Umbilical cord (tissue), 1 donor: ENCODE measurements at regions not wholly inside any gene's neighbourhood (a gene's known extent, or its start where the extent isn't known, plus 50 kb on each side); places are given as distances from the start of the nearest gene placed in this dataset.
"Not testable (repeated sequence)": the region's sequence is repeated elsewhere in the genome, so short reads cannot be mapped to it uniquely, and the experiment has no call there.

Experiments
- DNase-seq: peaks from one replicate; pipeline ENCODE4 v3.0.0-alpha.2; 2015; ENCODE audit warnings: low spot score

DNA sequence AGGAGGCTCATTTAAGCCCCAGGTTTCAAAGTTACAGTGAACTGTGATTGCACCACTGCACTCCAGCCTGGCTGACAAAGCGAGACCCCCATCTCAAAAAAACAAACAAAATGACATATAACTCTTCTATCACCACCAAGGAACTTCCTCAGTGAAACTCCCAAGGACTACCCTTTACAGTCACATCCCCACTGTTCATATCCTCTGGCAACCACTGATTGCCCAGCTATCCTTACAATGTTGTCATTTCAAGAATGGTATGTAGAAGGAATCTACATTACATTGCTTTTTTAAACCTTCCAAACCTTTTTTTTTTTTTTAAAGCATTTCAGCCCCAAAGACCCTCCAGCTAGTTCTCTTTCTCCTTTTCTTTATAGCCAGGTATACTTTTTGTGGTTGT is 123.1 kb upstream of the CARMIL1 start:
- no peak for DNase-seq

DNA sequence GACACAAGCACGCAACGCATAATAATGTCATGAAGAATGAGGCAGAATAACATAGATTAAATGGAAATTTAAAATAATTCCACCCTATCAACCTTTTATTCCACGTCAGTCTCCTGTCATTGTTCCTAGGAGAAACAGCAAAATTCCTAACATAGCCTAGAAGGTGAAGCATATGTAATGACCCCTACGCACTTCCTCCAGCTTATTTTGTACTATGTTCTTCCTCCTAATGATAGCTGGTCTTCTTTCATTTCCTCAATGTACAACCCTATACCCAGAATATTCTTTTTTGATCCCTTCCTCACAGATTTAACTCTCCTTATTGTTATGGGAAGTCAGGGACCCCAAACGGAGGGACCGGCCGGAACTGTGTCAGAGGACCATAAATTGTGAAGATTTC is 122.0 kb upstream of the CARMIL1 start:
- DNase-seq = no peak

DNA sequence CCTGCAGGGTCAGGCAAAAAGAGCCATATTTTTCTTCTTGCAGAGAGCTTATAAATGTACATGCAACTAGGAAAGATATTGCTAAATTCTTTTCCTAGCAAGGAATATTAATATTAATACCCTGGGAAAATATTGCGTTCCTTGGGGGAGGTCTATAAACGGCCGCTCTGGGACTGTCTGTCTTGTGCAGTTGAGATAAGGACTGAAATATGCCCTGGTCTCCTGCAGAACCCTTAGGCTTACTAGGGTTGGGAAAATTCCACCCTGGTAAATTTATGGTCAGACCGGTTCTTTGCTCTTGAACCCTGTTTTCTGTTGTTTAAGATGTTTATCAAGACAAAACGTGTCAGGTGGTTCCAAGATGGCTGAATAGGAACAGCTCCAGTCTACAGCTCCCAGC is 121.3 kb upstream of the CARMIL1 start:
- no peak for DNase-seq

DNA sequence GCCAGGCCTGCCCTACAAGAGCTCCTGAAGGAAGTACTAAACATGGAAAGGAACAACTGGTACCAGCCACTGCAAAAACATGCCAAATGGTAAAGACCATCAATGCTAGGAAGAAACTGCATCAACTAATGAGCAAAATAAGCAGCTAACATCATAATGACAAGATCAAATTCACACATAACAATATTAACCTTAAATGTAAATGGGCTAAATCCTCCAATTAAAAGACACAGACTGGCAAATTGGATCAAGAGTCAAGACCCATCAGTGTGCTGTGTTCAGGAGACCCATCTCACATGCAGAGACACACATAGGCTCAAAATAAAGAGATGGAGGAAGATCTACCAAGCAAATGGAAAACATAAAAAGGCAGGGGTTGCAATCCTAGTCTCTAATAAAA is 119.0 kb upstream of the CARMIL1 start:
- not testable (repeated sequence) for DNase-seq

DNA sequence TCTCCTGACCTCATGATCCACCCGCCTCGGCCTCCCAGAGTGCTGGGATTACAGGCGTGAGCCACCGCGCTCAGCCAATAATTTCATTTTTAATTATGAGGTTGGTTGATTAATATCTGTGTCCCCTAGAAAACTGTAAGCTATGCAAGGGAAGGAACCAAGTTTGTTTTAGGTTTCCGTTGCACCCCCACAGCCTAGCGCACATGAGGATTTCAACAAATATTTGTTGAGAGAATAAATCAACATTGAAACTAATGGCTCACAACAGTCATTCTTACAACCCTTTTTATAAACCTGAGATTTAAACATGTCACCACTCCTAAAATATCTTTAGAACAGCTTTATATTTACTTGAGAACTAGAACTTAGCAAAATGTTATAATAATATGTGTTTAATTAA is 114.0 kb upstream of the CARMIL1 start:
- DNase-seq = no peak

- no peak for DNase-seq
These were observed 113.4 kb upstream of the CARMIL1 start for GRCh38 chr6:25165800-25166199.

DNA sequence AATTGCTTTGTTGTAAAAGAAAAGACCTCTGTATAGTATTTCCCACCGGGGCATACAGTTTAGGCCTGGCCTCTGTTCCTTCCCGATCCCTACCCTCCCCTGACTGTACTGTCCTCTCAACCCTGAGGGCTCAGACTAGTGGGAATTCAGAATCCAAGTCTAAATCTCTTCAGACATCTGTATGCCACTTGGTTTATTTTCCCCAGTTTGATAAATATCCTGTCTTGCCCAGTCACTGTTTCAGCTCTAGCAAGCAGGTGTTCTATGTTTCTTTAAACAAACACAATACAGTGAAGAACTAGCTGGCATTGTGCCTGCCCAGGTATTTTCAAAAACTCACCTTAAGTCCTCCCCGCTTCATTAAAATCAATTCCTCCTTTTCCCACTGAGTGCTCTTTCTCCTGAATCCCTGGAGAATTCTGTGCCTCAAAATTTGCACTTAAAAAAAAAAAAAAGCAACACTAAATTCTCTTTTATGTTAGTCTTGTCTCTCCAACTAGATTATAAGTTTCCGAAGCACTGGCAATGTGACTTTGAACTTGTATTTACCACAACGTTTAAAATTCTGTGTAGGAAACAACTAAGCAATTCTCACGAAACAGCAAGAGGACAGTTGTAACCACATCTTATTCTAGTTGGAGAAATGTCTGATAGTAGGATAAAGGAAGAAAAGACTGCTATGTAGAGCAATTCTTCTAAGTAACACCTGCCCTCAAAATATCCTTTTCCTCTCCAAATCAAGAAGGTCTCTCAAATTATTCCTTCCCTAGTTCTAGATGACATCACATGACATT is 112.0 kb upstream of the CARMIL1 start:
- DNase-seq = no peak

GRCh38 chr6:25167961-25168360 is 111.2 kb upstream of the CARMIL1 start:
- no peak for DNase-seq

- DNase-seq = no peak
These were observed 110.5 kb upstream of the CARMIL1 start for GRCh38 chr6:25168637-25169036.

DNA sequence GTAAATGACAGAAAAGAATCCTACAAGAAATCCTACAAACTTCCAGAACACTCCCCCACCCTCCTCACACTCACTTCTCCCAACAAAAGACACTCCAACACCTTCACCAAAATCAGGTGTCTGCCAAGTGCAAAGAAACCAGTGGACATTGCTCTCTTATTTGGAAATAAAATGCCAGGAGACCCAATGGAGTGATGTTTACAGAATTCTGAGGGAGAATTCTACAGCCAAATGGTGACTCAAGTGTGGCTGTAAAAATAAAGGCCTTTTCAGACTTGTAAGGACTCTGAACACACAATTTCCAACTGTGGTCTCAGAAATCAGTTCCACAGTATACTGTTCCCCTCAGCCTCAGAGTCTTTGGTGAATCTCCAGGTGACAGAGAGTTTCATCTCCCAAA is 109.6 kb upstream of the CARMIL1 start:
- DNase-seq = no peak

DNA sequence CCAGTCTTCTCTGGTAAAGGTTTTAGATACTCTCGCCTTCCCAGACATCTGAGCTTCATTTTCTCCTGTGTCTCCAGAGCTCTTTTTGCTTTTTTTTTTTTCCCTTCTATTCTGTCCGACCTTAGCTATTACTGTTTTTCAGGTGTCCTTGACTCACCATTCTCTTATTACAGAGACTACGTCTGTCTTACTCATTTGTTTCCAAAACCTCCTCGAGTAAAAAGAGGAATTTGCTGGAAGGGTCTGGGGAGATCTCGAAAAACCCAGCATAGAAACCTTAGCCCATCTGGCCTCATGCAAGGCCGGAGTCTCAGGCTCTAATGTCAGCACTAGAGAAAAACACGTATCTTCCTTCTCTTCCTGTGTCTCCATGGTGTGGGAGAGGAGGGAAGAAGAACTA is 109.2 kb upstream of the CARMIL1 start:
- DNase-seq = no peak

DNA sequence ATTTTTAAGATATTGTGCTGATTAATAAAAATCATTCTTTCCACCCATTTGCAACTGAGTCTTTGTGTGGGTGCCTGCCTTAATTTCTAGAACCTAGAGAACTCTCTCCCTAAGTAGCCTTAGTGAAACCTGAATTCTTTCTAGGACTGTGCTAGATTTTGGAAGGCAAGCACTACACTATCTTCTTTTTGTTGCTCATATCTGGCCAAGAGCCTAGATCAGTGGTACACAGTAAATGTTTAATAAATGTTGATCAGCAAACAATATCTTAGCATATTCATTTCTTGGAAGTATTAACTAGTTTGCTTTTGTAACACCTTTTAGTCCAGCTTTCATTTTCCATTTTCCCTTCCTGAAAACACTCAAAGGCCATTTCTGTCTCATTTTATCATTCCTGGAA is 108.5 kb upstream of the CARMIL1 start:
- DNase-seq = no peak

DNA sequence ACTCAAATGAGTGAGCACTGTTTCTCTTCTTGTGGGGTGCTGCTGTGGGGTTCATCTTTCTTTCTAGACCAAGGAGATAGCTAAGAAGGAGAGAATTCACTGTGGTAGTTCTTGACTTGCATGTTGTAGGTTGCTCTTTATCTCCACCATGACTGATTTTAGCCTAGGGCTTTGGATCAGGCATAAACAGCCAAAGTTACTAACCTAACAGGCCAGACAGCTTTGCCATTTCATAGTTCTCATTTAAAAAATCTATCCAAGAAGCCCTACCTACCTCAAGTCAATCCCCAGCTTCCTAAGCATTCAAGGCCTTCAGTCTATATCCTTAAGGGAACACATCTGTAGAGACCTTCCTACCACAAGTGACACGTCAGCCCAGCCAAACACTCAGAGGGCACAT is 107.9 kb upstream of the CARMIL1 start:
- DNase-seq = no peak

- DNase-seq = peak; percentile 56
These were observed 106.4 kb upstream of the CARMIL1 start for GRCh38 chr6:25172819-25173218.

DNA sequence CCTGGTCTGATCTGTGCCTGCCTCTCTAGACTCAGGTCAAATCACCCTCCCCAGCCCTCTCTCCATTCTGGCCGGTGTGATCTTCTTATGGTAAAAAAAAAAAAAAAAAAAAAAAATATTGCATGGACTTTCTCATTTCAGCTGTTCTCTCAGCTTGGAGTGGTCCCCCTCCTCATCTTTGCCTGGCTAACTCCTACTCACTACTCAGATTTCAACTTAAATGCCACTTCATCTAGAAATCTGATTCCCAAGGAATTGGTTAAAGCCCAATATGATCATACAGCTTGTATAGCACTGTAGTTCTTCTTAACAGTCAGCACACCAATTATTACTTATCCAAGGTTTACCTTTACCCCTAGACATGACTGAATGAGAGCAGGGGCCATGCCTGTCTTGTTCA is 105.9 kb upstream of the CARMIL1 start:
- no peak for DNase-seq

GRCh38 chr6:25173951-25174474 is 105.2 kb upstream of the CARMIL1 start:
- DNase-seq = peak; percentile 97

DNA sequence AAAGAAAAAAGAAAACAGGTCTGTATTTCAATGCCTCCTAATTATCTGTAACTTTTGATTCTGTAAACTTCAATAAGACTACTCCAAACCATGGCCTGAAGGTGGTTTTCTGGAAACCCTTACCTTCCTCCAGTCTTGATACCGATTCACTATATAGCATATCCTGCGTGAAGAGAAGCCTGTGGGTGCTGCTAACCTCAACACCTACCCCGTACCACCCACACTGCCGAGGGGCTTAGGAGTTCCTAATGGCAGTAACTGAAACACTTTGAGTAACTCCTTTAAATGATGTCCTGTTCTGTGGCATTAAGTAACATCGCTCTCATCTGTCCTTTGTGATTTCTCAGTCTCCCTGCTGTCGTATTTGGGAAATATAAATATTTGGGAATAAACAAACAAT is 104.5 kb upstream of the CARMIL1 start:
- DNase-seq = no peak

DNA sequence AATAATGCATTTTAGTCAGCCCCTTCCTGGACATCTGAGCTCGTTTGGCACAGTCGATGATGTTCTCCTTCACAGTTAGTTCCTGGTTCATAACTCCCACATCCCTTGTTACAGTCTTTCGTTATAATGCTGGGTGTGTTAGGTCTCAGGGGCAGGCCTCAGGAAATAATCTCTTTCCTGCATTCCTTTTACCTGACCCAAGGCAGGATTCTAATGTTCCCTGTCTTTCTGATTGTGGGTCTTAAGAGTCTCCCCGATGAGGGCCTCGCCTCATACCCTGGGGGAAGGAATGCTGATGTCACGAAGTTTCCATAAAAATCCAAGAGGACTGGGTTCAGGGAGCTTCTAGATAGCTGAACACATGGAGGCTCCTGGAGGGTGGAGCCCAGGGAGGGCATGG is 104.0 kb upstream of the CARMIL1 start:
- DNase-seq = peak; percentile 37

- DNase-seq = no peak
These were observed 103.5 kb upstream of the CARMIL1 start for GRCh38 chr6:25175681-25176080.

DNA sequence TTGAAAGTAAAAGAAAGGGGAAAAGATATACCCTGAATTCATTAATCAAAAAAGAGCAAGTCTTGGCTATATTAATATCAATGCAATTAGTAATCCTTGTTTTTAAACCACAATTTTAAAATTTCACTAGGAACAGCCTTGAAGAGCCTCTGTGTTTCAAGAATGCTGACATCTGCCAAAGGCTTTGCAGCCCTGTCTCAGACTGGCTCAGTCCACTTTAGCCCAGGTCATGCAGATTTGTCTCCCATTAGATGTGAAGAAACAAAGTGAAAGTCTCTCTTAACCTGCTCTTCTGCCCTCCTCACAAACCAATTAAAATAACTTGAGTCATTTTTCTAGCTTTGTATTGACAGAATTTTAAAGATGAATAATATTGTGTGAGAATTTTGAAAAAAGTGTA is 102.7 kb upstream of the CARMIL1 start:
- no peak for DNase-seq

- DNase-seq = no peak
These were observed 101.6 kb upstream of the CARMIL1 start for GRCh38 chr6:25177500-25178028.

DNA sequence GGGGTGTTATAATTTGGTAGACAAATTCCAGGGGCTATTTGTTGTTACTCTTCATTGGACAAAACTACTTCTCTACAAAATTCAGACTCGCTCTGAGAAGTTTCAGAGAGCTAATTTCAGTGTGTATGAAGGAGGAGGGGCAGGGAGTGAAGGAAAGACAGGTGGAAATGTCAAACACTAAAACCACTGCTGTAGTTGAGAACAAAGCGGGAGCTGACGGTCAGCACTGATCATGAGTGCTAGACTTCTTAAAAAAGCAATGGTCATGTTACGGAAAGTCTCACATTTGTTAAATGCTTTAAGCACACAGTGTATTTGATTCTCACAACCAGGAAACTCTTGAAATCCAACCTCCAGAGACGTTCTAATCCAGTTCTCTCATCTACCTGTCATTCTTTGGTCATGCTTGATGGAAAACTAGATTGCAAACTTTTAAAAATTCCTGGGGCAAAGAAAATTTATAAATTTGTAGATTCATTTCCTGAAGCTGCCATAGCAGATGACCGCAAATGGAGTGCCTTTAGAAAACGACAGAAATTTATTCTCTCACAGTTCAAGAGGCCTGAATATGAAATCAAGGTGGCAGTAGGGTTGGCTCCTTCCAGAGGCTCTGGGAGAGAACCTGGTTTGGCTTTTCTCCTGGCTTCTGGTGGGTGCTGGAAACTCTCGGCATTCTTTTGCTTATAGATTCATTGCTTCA is 100.7 kb upstream of the CARMIL1 start:
- no peak for DNase-seq
